ENCODE measurements at regions not wholly inside any gene's neighbourhood (a gene's known extent, or its start where the extent isn't known, plus 50 kb on each side); places are given as distances from the start of the nearest gene placed in this dataset.

GRCh38 chr12:84764001-84764400, 148.6 kb downstream of the SLC6A15 start:
- WGBS (ENCODE audit: insufficient coverage) = 67% methylated on average over 1 of the region's 1 CpG
- ATAC-seq (no peak), DNase-seq (no peak)
- TF ChIP-seq, protein P1, sequence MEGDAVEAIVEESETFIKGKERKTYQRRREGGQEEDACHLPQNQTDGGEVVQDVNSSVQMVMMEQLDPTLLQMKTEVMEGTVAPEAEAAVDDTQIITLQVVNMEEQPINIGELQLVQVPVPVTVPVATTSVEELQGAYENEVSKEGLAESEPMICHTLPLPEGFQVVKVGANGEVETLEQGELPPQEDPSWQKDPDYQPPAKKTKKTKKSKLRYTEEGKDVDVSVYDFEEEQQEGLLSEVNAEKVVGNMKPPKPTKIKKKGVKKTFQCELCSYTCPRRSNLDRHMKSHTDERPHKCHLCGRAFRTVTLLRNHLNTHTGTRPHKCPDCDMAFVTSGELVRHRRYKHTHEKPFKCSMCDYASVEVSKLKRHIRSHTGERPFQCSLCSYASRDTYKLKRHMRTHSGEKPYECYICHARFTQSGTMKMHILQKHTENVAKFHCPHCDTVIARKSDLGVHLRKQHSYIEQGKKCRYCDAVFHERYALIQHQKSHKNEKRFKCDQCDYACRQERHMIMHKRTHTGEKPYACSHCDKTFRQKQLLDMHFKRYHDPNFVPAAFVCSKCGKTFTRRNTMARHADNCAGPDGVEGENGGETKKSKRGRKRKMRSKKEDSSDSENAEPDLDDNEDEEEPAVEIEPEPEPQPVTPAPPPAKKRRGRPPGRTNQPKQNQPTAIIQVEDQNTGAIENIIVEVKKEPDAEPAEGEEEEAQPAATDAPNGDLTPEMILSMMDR (IDR thresholded peaks at IDR 0.05) = no peak
- Mint-ChIP-seq H3K27me3 (ENCODE audit: low read depth in 2 of 2) (no peaks in the 10 kb centered on the region), H3K36me3 (no peaks in the 10 kb centered on the region), H3K9me3 (peaks cover 6 to 9% of the 10 kb centered on the region in 2 donors), H3K4me3 (no peak overlapping the region), H3K4me1 (no peaks in the 10 kb centered on the region), H3K27ac (no peak overlapping the region)
- no peaks in the 10 kb centered on the region for H3K27me3 ChIP-seq (ENCODE audit: control insufficient read depth, insufficient read depth, low read length)
- no peak overlapping the region for H3K4me3 ChIP-seq (ENCODE audit: low read length)
- intact Hi-C loops (cut with micrococcal nuclease) = no loop called here
- no peak overlapping the region for H3K27ac ChIP-seq (ENCODE audit: low read length)
- H3K9me3 ChIP-seq (ENCODE audit: control insufficient read depth, insufficient read depth, low read length) = no peaks in the 10 kb centered on the region
- H3K36me3 ChIP-seq (ENCODE audit: control insufficient read depth, insufficient read depth, low read length) = no peaks in the 10 kb centered on the region
- no peaks in the 10 kb centered on the region for H3K4me1 ChIP-seq (ENCODE audit: control insufficient read depth, insufficient read depth, low read length)

DNA sequence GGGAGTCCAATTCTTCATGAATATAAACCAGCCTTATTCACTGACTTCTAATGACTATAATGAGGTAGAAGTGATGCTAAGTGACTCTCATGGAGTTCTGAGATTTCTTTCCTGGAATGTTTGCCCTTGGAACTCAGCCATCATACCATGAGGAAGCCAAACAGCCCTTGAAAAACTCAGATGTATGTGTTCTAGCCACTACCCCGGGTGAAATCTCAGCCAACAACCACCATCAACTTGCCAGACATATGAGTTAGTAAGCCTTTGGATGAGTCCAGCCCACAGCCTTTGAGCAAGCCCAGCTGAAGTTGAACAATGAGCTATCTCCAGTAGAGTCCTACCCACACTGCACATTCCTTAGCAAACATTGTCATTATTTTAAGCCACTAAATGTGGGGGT, 149.5 kb downstream of the SLC6A15 start:
- Histone ChIP-seq H3K27me3 (ENCODE audit: control insufficient read depth, insufficient read depth, low read length) (no peaks in the 10 kb centered on the region), H3K27ac (ENCODE audit: low read length) (no peak overlapping the region), H3K4me1 (ENCODE audit: control insufficient read depth, insufficient read depth, low read length) (no peaks in the 10 kb centered on the region), H3K9me3 (ENCODE audit: control insufficient read depth, insufficient read depth, low read length) (no peaks in the 10 kb centered on the region), H3K4me3 (ENCODE audit: low read length) (no peak overlapping the region), H3K36me3 (ENCODE audit: control insufficient read depth, insufficient read depth, low read length) (no peaks in the 10 kb centered on the region)
- Mint-ChIP-seq H3K4me1 (no peaks in the 10 kb centered on the region), H3K9me3 (peaks cover 8 to 13% of the 10 kb centered on the region in 2 donors), H3K36me3 (no peaks in the 10 kb centered on the region), H3K4me3 (no peak overlapping the region), H3K27ac (no peak overlapping the region), H3K27me3 (ENCODE audit: low read depth in 2 of 2) (no peaks in the 10 kb centered on the region)
- ATAC-seq (no peak), DNase-seq (no peak)
- intact Hi-C loops (cut with micrococcal nuclease) = no loop called here
- TF ChIP-seq, protein P1 (IDR thresholded peaks at IDR 0.05) = no peak
- 71% methylated on average over 1 of the region's 1 CpG for WGBS (ENCODE audit: insufficient coverage)

- Histone ChIP-seq H3K4me1 (ENCODE audit: control insufficient read depth, insufficient read depth, low read length) (no peaks in the 10 kb centered on the region), H3K4me3 (ENCODE audit: low read length) (no peak overlapping the region), H3K27me3 (ENCODE audit: control insufficient read depth, insufficient read depth, low read length) (no peaks in the 10 kb centered on the region), H3K9me3 (ENCODE audit: control insufficient read depth, insufficient read depth, low read length) (no peaks in the 10 kb centered on the region), H3K27ac (ENCODE audit: low read length) (no peak overlapping the region), H3K36me3 (ENCODE audit: control insufficient read depth, insufficient read depth, low read length) (no peaks in the 10 kb centered on the region)
- H3K4me3 Mint-ChIP-seq = no peak overlapping the region
- H3K27ac Mint-ChIP-seq = no peak overlapping the region
- DNase-seq (no peak), ATAC-seq (no peak)
- no peaks in the 10 kb centered on the region for H3K4me1 Mint-ChIP-seq
- 64% methylated on average over 2 of the region's 2 CpGs for WGBS (ENCODE audit: insufficient coverage)
- H3K27me3 Mint-ChIP-seq (ENCODE audit: low read depth in 2 of 2) = no peaks in the 10 kb centered on the region
- H3K9me3 Mint-ChIP-seq = peaks cover 10 to 18% of the 10 kb centered on the region in 2 donors
- intact Hi-C loops (cut with micrococcal nuclease) = no loop called here
- H3K36me3 Mint-ChIP-seq = no peaks in the 10 kb centered on the region
- TF ChIP-seq, protein P1 (IDR thresholded peaks at IDR 0.05) = no peak
Observed at GRCh38 chr12:84760091-84760865, 152.3 kb downstream of the SLC6A15 start.

GRCh38 chr12:84757978-84758377, 154.6 kb downstream of the SLC6A15 start:
- Histone ChIP-seq H3K4me3 (ENCODE audit: low read length) (no peak overlapping the region), H3K9me3 (ENCODE audit: control insufficient read depth, insufficient read depth, low read length) (no peaks in the 10 kb centered on the region), H3K27me3 (ENCODE audit: control insufficient read depth, insufficient read depth, low read length) (no peaks in the 10 kb centered on the region), H3K27ac (ENCODE audit: low read length) (no peak overlapping the region), H3K36me3 (ENCODE audit: control insufficient read depth, insufficient read depth, low read length) (no peaks in the 10 kb centered on the region), H3K4me1 (ENCODE audit: control insufficient read depth, insufficient read depth, low read length) (no peaks in the 10 kb centered on the region)
- Mint-ChIP-seq H3K4me3 (no peak overlapping the region), H3K27ac (no peak overlapping the region), H3K27me3 (ENCODE audit: low read depth in 2 of 2) (no peaks in the 10 kb centered on the region), H3K4me1 (no peaks in the 10 kb centered on the region), H3K36me3 (no peaks in the 10 kb centered on the region), H3K9me3 (peaks cover 13 to 16% of the 10 kb centered on the region in 2 donors)
- DNase-seq (no peak), ATAC-seq (no peak)
- intact Hi-C loops (cut with micrococcal nuclease) = no loop called here
- TF ChIP-seq, protein P1 (IDR thresholded peaks at IDR 0.05) = no peak
- 50% methylated on average over 1 of the region's 1 CpG for WGBS (ENCODE audit: insufficient coverage)

Measured in natural killer cell (primary cell).